ENCODE measurements at regions not wholly inside any gene's neighbourhood (a gene's known extent, or its start where the extent isn't known, plus 50 kb on each side); places are given as distances from the start of the nearest gene placed in this dataset.
"Not testable (repeated sequence)": the region's sequence is repeated elsewhere in the genome, so short reads cannot be mapped to it uniquely, and the experiment has no call there.

GRCh38 chr12:75798136-75798926, 233.2 kb downstream of the PHLDA1 start:
- Histone ChIP-seq H3K4me3 (ENCODE audit: low read length in 3 of 3) (no peak overlapping the region), H3K9ac (ENCODE audit: low read length in 3 of 3) (no peak overlapping the region), H3K4me1 (ENCODE audit: control insufficient read depth in 2 of 3, insufficient read depth in 2 of 3, low read depth in 1 of 3, low read length in 3 of 3) (no peaks in the 10 kb centered on the region), H3K27me3 (ENCODE audit: control insufficient read depth, insufficient read depth, low read length) (no peaks in the 10 kb centered on the region), H3K27ac (ENCODE audit: low read depth in 2 of 2, low read length in 2 of 2) (no peak overlapping the region), H3K36me3 (ENCODE audit: control insufficient read depth in 2 of 3, insufficient read depth in 3 of 3, low read length in 3 of 3) (no peaks in the 10 kb centered on the region), H3K9me3 (ENCODE audit: control insufficient read depth in 2 of 3, insufficient read depth in 1 of 3, low read length in 3 of 3) (no peaks in the 10 kb centered on the region)
- no peak for DNase-seq
- TF ChIP-seq CTCF (IDR thresholded peaks at IDR 0.05; ENCODE audit: borderline replicate concordance, extremely low read depth, insufficient read depth) = no peak
- intact Hi-C loops (cut with DNase I) = no loop called here
- FAIRE-seq = no peak

GRCh38 chr12:75795125-75795524, 236.5 kb downstream of the PHLDA1 start:
- intact Hi-C loops (cut with DNase I) = no loop called here
- H3K27ac ChIP-seq (ENCODE audit: low read depth in 2 of 2, low read length in 2 of 2) = no peak overlapping the region
- no peaks in the 10 kb centered on the region for H3K36me3 ChIP-seq (ENCODE audit: control insufficient read depth in 2 of 3, insufficient read depth in 3 of 3, low read length in 3 of 3)
- no peak for FAIRE-seq
- H3K4me1 ChIP-seq (ENCODE audit: control insufficient read depth in 2 of 3, insufficient read depth in 2 of 3, low read depth in 1 of 3, low read length in 3 of 3) = no peaks in the 10 kb centered on the region
- H3K9me3 ChIP-seq (ENCODE audit: control insufficient read depth in 2 of 3, insufficient read depth in 1 of 3, low read length in 3 of 3) = no peaks in the 10 kb centered on the region
- H3K27me3 ChIP-seq (ENCODE audit: control insufficient read depth, insufficient read depth, low read length) = no peaks in the 10 kb centered on the region
- no peak overlapping the region for H3K9ac ChIP-seq (ENCODE audit: low read length in 3 of 3)
- no peak for DNase-seq
- TF ChIP-seq CTCF (IDR thresholded peaks at IDR 0.05; ENCODE audit: borderline replicate concordance, extremely low read depth, insufficient read depth) = no peak
- H3K4me3 ChIP-seq (ENCODE audit: low read length in 3 of 3) = no peak overlapping the region

- H3K4me3 ChIP-seq (ENCODE audit: low read length in 3 of 3) = no peak overlapping the region
- FAIRE-seq = no peak
- H3K27ac ChIP-seq (ENCODE audit: low read depth in 2 of 2, low read length in 2 of 2) = no peak overlapping the region
- intact Hi-C loops (cut with DNase I) = no loop called here
- DNase-seq = no peak
- no peaks in the 10 kb centered on the region for H3K27me3 ChIP-seq (ENCODE audit: control insufficient read depth, insufficient read depth, low read length)
- no peak for TF ChIP-seq CTCF (IDR thresholded peaks at IDR 0.05; ENCODE audit: borderline replicate concordance, extremely low read depth, insufficient read depth)
- no peaks in the 10 kb centered on the region for H3K4me1 ChIP-seq (ENCODE audit: control insufficient read depth in 2 of 3, insufficient read depth in 2 of 3, low read depth in 1 of 3, low read length in 3 of 3)
- no peaks in the 10 kb centered on the region for H3K9me3 ChIP-seq (ENCODE audit: control insufficient read depth in 2 of 3, insufficient read depth in 1 of 3, low read length in 3 of 3)
- H3K36me3 ChIP-seq (ENCODE audit: control insufficient read depth in 2 of 3, insufficient read depth in 3 of 3, low read length in 3 of 3) = no peaks in the 10 kb centered on the region
- H3K9ac ChIP-seq (ENCODE audit: low read length in 3 of 3) = no peak overlapping the region
Measured at GRCh38 chr12:75792687-75793086, 238.9 kb downstream of the PHLDA1 start.

- H3K27me3 ChIP-seq (ENCODE audit: control insufficient read depth, insufficient read depth, low read length) = no peaks in the 10 kb centered on the region
- DNase-seq = no peak
- no peak for FAIRE-seq
- H3K4me3 ChIP-seq (ENCODE audit: low read length in 3 of 3) = no peak overlapping the region
- no peak for TF ChIP-seq CTCF (IDR thresholded peaks at IDR 0.05; ENCODE audit: borderline replicate concordance, extremely low read depth, insufficient read depth)
- H3K27ac ChIP-seq (ENCODE audit: low read depth in 2 of 2, low read length in 2 of 2) = no peak overlapping the region
- no peaks in the 10 kb centered on the region for H3K9me3 ChIP-seq (ENCODE audit: control insufficient read depth in 2 of 3, insufficient read depth in 1 of 3, low read length in 3 of 3)
- no peaks in the 10 kb centered on the region for H3K36me3 ChIP-seq (ENCODE audit: control insufficient read depth in 2 of 3, insufficient read depth in 3 of 3, low read length in 3 of 3)
- no peaks in the 10 kb centered on the region for H3K4me1 ChIP-seq (ENCODE audit: control insufficient read depth in 2 of 3, insufficient read depth in 2 of 3, low read depth in 1 of 3, low read length in 3 of 3)
- no peak overlapping the region for H3K9ac ChIP-seq (ENCODE audit: low read length in 3 of 3)
- intact Hi-C loops (cut with DNase I) = no loop called here
Measured at GRCh38 chr12:75790219-75790618, 241.4 kb downstream of the PHLDA1 start.

GRCh38 chr12:75787146-75787545, 244.4 kb downstream of the PHLDA1 start:
- H3K27ac ChIP-seq (ENCODE audit: low read depth in 2 of 2, low read length in 2 of 2); FAIRE-seq; DNase-seq; H3K9ac ChIP-seq (ENCODE audit: low read length in 3 of 3); H3K4me3 ChIP-seq (ENCODE audit: low read length in 3 of 3); H3K36me3 ChIP-seq (ENCODE audit: control insufficient read depth in 2 of 3, insufficient read depth in 3 of 3, low read length in 3 of 3); H3K4me1 ChIP-seq (ENCODE audit: control insufficient read depth in 2 of 3, insufficient read depth in 2 of 3, low read depth in 1 of 3, low read length in 3 of 3); intact Hi-C loops (cut with DNase I); H3K9me3 ChIP-seq (ENCODE audit: control insufficient read depth in 2 of 3, insufficient read depth in 1 of 3, low read length in 3 of 3); H3K27me3 ChIP-seq (ENCODE audit: control insufficient read depth, insufficient read depth, low read length): not testable (repeated sequence)

Data from kidney (tissue), 13 donors.